HCT116 (cell line): ENCODE measurements at regions not wholly inside any gene's neighbourhood (a gene's known extent, or its start where the extent isn't known, plus 50 kb on each side); places are given as distances from the start of the nearest gene placed in this dataset.

ENCODE experiments used
- ATAC-seq: fragments of 200-7000 bp; cut with Tn5 transposase; 2 replicates; pipeline ENCODE4 v1.9.1; 2020; ENCODE audit warnings: mild to moderate bottlenecking, moderate library complexity
- BruUV-seq: library from RNA; stranded (reverse); fragments of 400-500 nt; replicated peaks from 2 replicates; lab custom pipeline; 2021; lab: Mats Ljungman, UMichigan
- CTCF ChIA-PET: fragments of 300-600 bp; sonication (Branson Sonifier 250); formaldehyde crosslinking; loops from one replicate; lab custom pipeline; 2021; ENCODE audit warnings: antibody characterized with exemption; lab: Charles Lee
- POLR2A ChIA-PET: fragments of 300-600, 350-600 bp; sonication (Branson Sonifier 250); formaldehyde crosslinking; loops from one replicate; lab custom pipeline; 2021; ENCODE audit warnings: antibody characterized with exemption; lab: Charles Lee
- RAD21 ChIA-PET, 2 experiments: fragments of 300-600 bp; sonication (Branson Sonifier 250); formaldehyde crosslinking; loops; one replicate each; lab custom pipeline; 2023; ENCODE audit warnings: low total read pairs in 2 of 2; ENCODE audit not compliant: uncharacterized antibody in 2 of 2, unreplicated experiment in 2 of 2, low non-redundant PET in 1 of 2; lab: Charles Lee
- DNase-seq: peaks from one replicate; pipeline ENCODE4 v3.0.0-alpha.2; 2010; ENCODE audit warnings: low read depth, low spot score
- H2AFZ ChIP-seq: fragments of 200-600 bp; shearing (Covaris generic), sonication (generic); 2 replicates; pipeline ENCODE4 v1.6.1; 2017; ENCODE audit warnings: low read depth, mixed run types, mixed read lengths, antibody characterized with exemption, low read length; ENCODE audit not compliant: poor library complexity, severe bottlenecking
- H3K27ac ChIP-seq: 2 replicates; pipeline ENCODE4 v1.5.1; 2012; ENCODE audit warnings: low read depth, low read length
- H3K27me3 ChIP-seq: fragments of 200-600 bp; sonication (generic); 2 replicates; pipeline ENCODE4 v1.6.1; 2016; ENCODE audit warnings: mixed run types, low read length, mixed read lengths; ENCODE audit not compliant: insufficient read depth
- H3K36me3 ChIP-seq, 2 experiments: fragments of 200-500 bp in 1 of 2; fragments of 200-600 bp in 1 of 2; sonication (Bioruptor generic) in 1 of 2; sonication (generic) in 1 of 2; 2 replicates each; pipeline versions ENCODE4 v1.5.1 to v1.6.1; 2014 to 2016; ENCODE audit warnings: low read length in 2 of 2, inconsistent platforms in 1 of 2, mixed read lengths in 1 of 2, mixed run types in 1 of 2; ENCODE audit not compliant: insufficient read depth in 2 of 2, control insufficient read depth in 1 of 2
- H3K4me1 ChIP-seq, 2 experiments: fragments of 200-600 bp in 1 of 2; sonication (generic) in 1 of 2; 2 replicates each; pipeline versions ENCODE4 v1.5.1 to v1.6.1; 2012 to 2017; ENCODE audit warnings: low read length in 2 of 2, inconsistent platforms in 1 of 2, mild to moderate bottlenecking in 1 of 2, mixed read lengths in 1 of 2, mixed run types in 1 of 2, moderate library complexity in 1 of 2; ENCODE audit not compliant: insufficient read depth in 2 of 2, control insufficient read depth in 1 of 2
- H3K4me2 ChIP-seq: fragments of 200-600 bp; sonication (generic); 2 replicates; pipeline ENCODE4 v1.6.1; 2017; ENCODE audit warnings: mixed run types, low read length, mixed read lengths
- H3K4me3 ChIP-seq, 2 experiments: fragments of 200-600 bp in 1 of 2; sonication (generic) in 1 of 2; replicated peaks in 1 of 2; 2 replicates each; pipeline ENCODE4 v1.5.1; 2011 to 2016; ENCODE audit warnings: low read length in 2 of 2, control low read depth in 1 of 2, low read depth in 1 of 2, mild to moderate bottlenecking in 1 of 2, mixed read lengths in 1 of 2, mixed run types in 1 of 2
- H3K79me2 ChIP-seq: fragments of 200-600 bp; sonication (generic); 2 replicates; pipeline ENCODE4 v1.6.1; 2017; ENCODE audit warnings: mild to moderate bottlenecking, mixed run types, low read length, moderate library complexity, mixed read lengths; ENCODE audit not compliant: insufficient read depth
- H3K9ac ChIP-seq: fragments of 200-600 bp; sonication (generic); 2 replicates; pipeline ENCODE4 v1.6.1; 2016; ENCODE audit warnings: low read length, mixed read lengths
- H3K9me2 ChIP-seq: fragments of 200-600 bp; sonication (generic), shearing (Covaris generic); 2 replicates; pipeline ENCODE4 v1.6.1; 2017; ENCODE audit warnings: mixed run types, mild to moderate bottlenecking, moderate library complexity; ENCODE audit not compliant: insufficient read depth
- H3K9me3 ChIP-seq, 2 experiments: fragments of 200-500 bp in 1 of 2; fragments of 200-600 bp in 1 of 2; sonication (Bioruptor generic) in 1 of 2; sonication (generic) in 1 of 2; 2 replicates each; pipeline ENCODE4 v1.6.1; 2014 to 2017; ENCODE audit warnings: low read length in 2 of 2, mixed read lengths in 2 of 2, inconsistent platforms in 1 of 2, low read depth in 1 of 2, mild to moderate bottlenecking in 1 of 2, mixed run types in 1 of 2, moderate library complexity in 1 of 2; ENCODE audit not compliant: control insufficient read depth in 1 of 2, insufficient read depth in 1 of 2
- H4K20me1 ChIP-seq: fragments of 200-600 bp; sonication (generic), shearing (Covaris generic); 2 replicates; pipeline ENCODE4 v1.6.1; 2017; ENCODE audit warnings: mixed run types, mild to moderate bottlenecking, moderate library complexity; ENCODE audit not compliant: insufficient read depth
- ATF3 ChIP-seq: IDR thresholded peaks from 2 replicates; pipeline ENCODE4 v1.6.1; 2012
- CBX3 ChIP-seq: IDR thresholded peaks from 2 replicates; pipeline ENCODE4 v1.6.1; 2012; ENCODE audit warnings: low read depth
- CTCF ChIP-seq, 3 experiments: fragments of 200-600 bp in 1 of 3; sonication (generic) in 1 of 3; IDR thresholded peaks in 2 of 3; conservative IDR thresholded peaks in 1 of 3; 2 replicates each; pipeline ENCODE4 v1.5.1; 2012 to 2017; ENCODE audit warnings: low read depth in 2 of 3, low read length in 2 of 3, antibody characterized with exemption in 1 of 3, borderline replicate concordance in 1 of 3, control low read depth in 1 of 3, mild to moderate bottlenecking in 1 of 3, mixed read lengths in 1 of 3, mixed run types in 1 of 3, moderate library complexity in 1 of 3; ENCODE audit not compliant: insufficient read depth in 1 of 3
- ELF1 ChIP-seq: IDR thresholded peaks from 2 replicates; pipeline ENCODE4 v1.6.1; 2012; ENCODE audit warnings: low read depth, borderline replicate concordance
- FOSL1 ChIP-seq: IDR thresholded peaks from 2 replicates; pipeline ENCODE4 v1.6.1; 2012; ENCODE audit warnings: low read depth
- JUND ChIP-seq: IDR thresholded peaks from 2 replicates; pipeline ENCODE4 v1.6.1; 2012
- POLR2AphosphoS5 ChIP-seq: IDR thresholded peaks from 2 replicates; pipeline ENCODE4 v1.6.1; 2011; ENCODE audit warnings: mild to moderate bottlenecking, low read depth, low read length, moderate library complexity
- RAD21 ChIP-seq: IDR thresholded peaks from 2 replicates; pipeline ENCODE4 v1.6.1; 2012; ENCODE audit warnings: low read depth, mild to moderate bottlenecking
- SP1 ChIP-seq: IDR thresholded peaks from 2 replicates; pipeline ENCODE4 v1.6.1; 2012; ENCODE audit warnings: low read depth
- ZBTB33 ChIP-seq: IDR thresholded peaks from 2 replicates; pipeline ENCODE4 v1.6.1; 2011; ENCODE audit warnings: mild to moderate bottlenecking, low read length, moderate library complexity; ENCODE audit not compliant: insufficient replicate concordance; ENCODE audit errors: extremely low read depth
- intact Hi-C: fragments of 100-400 bp; cut with micrococcal nuclease; formaldehyde crosslinking; loops from 2 replicates; pipeline ENCODE4 v1.10.0; 2022

GRCh38 chr2:105179469-105180372 is 61.8 kb upstream of the GPR45 start:
- Histone ChIP-seq H3K4me1 (peaks cover 10 to 15% of the 10 kb centered on the region in 2 experiments; a peak in 3 of 4 replicates), H4K20me1 (no peaks in the 10 kb centered on the region), H3K79me2 (no peaks in the 10 kb centered on the region), H2AFZ (peak overlapping the region; percentile 40), H3K4me3 (no peak overlapping the region), H3K9me2 (no peaks in the 10 kb centered on the region), H3K4me2 (peak overlapping the region; percentile 36), H3K36me3 (no peaks in the 10 kb centered on the region), H3K27me3 (0 out of 2 replicates have a peak, but pooled peaks cover 3% of the 10 kb centered on the region), H3K9me3 (no peaks in the 10 kb centered on the region), H3K9ac (no peak overlapping the region), H3K27ac (no peak overlapping the region)
- POLR2A ChIA-PET, result no interaction called here
- TF ChIP-seq CTCF (IDR thresholded peaks at IDR 0.05 in 2 of 3, conservative IDR thresholded peaks at IDR 0.05 in 1 of 3; ENCODE audit: borderline replicate concordance in 1 of 3, insufficient read depth in 1 of 3, low read depth in 2 of 3, low read length in 2 of 3), result peak; percentile 53 to 84 (median 75); a peak in 5 of 6 replicates
- TF ChIP-seq POLR2AphosphoS5, result peak; percentile 41; the same call in 1 of the 2 replicates
- no peak for TF ChIP-seq ZBTB33
- TF ChIP-seq CBX3, result peak; percentile 55; the same call in 1 of the 2 replicates
- 0 out of 2 replicates have a peak, but pooled peaks have one; percentile 13 for TF ChIP-seq SP1
- TF ChIP-seq FOSL1, result peak; percentile 58; the same call in 1 of the 2 replicates
- peak; percentile 53 for TF ChIP-seq JUND
- peak; percentile 70 for TF ChIP-seq RAD21
- TF ChIP-seq ELF1, result peak; percentile 39; the same call in 1 of the 2 replicates
- TF ChIP-seq ATF3, result no peak
- no TSS peak for BruUV-seq
- DNase-seq, result peak; percentile 89
- CTCF ChIA-PET, result interaction anchor here (0.9 to 1.8 kb wide), 9 partner anchors 8 to 142 kb away, joined by 3 to 17 read pairs (median 5); partner anchors contain the start of gene MRPS9
- RAD21 ChIA-PET, result interaction anchor here in 1 of 2 experiments (1.1 to 1.3 kb wide), 2 partner anchors 54 to 64 kb away, joined by 3 to 4 read pairs; no protein-coding TSS in a partner anchor
- ATAC-seq, result peak; percentile 93
- intact Hi-C loops, result loop anchor here (1.0 kb wide), 1 partner anchor 65 kb away; no protein-coding TSS in a partner anchor
